GM21717 (cell line): ENCODE measurements at regions not wholly inside any gene's neighbourhood (a gene's known extent, or its start where the extent isn't known, plus 50 kb on each side); places are given as distances from the start of the nearest gene placed in this dataset.
"Not testable (repeated sequence)": the region's sequence is repeated elsewhere in the genome, so short reads cannot be mapped to it uniquely, and the experiment has no call there.

Source experiments
- ATAC-seq: cut with Tn5 transposase; IDR thresholded peaks from one replicate; pipeline ENCODE4 v1.9.1; 2021; ENCODE audit warnings: mild to moderate bottlenecking, moderate library complexity; ENCODE audit not compliant: unreplicated experiment

GRCh38 chr2:237195396-237196120, 109.9 kb downstream of the COPS8 start:
- no peak for ATAC-seq

GRCh38 chr2:237196409-237196808, 110.7 kb downstream of the COPS8 start:
- no peak for ATAC-seq

GRCh38 chr2:237196866-237197618, 111.4 kb downstream of the COPS8 start:
- no peak for ATAC-seq

- no peak for ATAC-seq
Observed at GRCh38 chr2:237198164-237198855, 112.6 kb downstream of the COPS8 start.

GRCh38 chr2:237199082-237199481, 113.4 kb downstream of the COPS8 start:
- ATAC-seq: no peak

GRCh38 chr2:237199577-237199976, 113.9 kb downstream of the COPS8 start:
- ATAC-seq: no peak

- no peak for ATAC-seq
Observed at GRCh38 chr2:237200462-237200861, 114.8 kb downstream of the COPS8 start.

- peak; percentile 91 for ATAC-seq
Observed at GRCh38 chr2:237201461-237202287, 116.0 kb downstream of the COPS8 start.

- no peak for ATAC-seq
Observed at GRCh38 chr2:237202288-237203030, 116.8 kb downstream of the COPS8 start.

- ATAC-seq: no peak
Observed at GRCh38 chr2:237205043-237205541, 119.4 kb downstream of the COPS8 start.

GRCh38 chr2:237205561-237205971, 119.9 kb downstream of the COPS8 start:
- ATAC-seq: no peak

- no peak for ATAC-seq
Observed at GRCh38 chr2:237207646-237208045, 122.0 kb downstream of the COPS8 start.

- ATAC-seq: no peak
Observed at GRCh38 chr2:237208373-237209260, 122.9 kb downstream of the COPS8 start.

- no peak for ATAC-seq
Observed at GRCh38 chr2:237209885-237210284, 124.2 kb downstream of the COPS8 start.

GRCh38 chr2:237210297-237210696, 124.6 kb downstream of the COPS8 start:
- no peak for ATAC-seq

GRCh38 chr2:237210763-237211162, 125.1 kb downstream of the COPS8 start:
- ATAC-seq: no peak

GRCh38 chr2:237212356-237213279, 126.9 kb downstream of the COPS8 start:
- ATAC-seq: not testable (repeated sequence)
